ENCODE measurements at regions not wholly inside any gene's neighbourhood (a gene's known extent, or its start where the extent isn't known, plus 50 kb on each side); places are given as distances from the start of the nearest gene placed in this dataset.

DNA sequence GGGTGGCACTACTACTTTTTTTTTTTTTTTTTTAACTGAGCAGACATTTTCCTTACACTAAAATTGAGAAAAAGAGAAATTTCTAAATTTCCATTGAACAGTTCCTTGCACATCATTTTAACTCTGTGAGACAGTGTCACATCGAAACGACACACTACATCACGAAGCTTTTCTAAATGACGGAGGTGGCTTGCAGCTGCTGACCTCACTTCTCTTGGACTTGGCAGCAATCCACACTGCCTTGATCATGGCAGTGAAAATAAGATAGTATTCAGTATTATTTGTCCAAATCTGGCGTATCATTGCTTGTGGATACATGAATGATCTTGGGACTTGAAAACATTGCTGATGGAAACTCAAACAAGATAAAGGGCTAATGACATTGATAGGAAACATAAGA, 80.3 kb upstream of the CYYR1 start:
- no peak for DNase-seq (ENCODE audit: low read depth in 2 of 2)

DNA sequence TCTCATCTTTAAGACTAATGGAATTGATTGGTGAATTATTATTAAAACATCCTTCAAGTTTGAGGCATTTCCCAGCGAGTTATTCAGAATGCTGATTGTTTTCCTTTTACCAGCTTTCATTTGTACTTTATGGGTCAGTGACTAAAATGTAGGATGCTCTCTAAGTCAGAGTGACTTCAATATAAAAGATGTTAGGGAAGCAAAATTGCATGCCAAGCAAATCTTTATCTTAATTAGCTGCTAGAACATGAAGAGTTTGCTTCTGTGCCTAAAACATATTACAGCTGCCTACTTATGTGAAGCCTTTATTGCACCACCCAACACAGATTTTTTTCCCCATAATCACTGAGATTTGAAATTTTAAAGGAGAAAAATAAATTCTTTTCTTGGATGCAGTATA, 79.8 kb upstream of the CYYR1 start:
- DNase-seq (ENCODE audit: low read depth in 2 of 2), result no peak

- DNase-seq (ENCODE audit: low read depth in 2 of 2), result no peak
These were observed 68.0 kb upstream of the CYYR1 start for GRCh38 chr21:26641062-26641461.

GRCh38 chr21:26637201-26637745, 64.2 kb upstream of the CYYR1 start:
- DNase-seq (ENCODE audit: low read depth in 2 of 2), result no peak

DNA sequence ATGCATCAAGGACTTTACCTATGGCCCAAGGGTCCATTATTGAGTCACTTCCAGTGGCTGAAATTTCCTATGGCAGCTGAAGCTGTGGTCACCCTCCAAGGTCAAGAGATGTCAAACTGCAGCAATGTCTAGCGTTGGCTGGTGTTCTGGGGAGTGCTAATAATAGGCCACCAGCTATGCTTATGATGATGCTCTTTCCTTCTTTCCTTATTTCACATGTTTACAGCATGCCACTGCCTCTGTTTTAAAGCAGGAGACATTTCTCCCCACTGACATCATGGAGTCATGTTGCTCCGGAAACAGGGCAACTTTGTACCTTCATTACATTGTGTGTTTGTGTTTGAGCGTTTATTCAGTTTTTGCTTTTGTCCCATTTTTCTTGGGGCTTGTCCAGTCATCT, 62.6 kb upstream of the CYYR1 start:
- no peak for DNase-seq (ENCODE audit: low read depth in 2 of 2)

DNA sequence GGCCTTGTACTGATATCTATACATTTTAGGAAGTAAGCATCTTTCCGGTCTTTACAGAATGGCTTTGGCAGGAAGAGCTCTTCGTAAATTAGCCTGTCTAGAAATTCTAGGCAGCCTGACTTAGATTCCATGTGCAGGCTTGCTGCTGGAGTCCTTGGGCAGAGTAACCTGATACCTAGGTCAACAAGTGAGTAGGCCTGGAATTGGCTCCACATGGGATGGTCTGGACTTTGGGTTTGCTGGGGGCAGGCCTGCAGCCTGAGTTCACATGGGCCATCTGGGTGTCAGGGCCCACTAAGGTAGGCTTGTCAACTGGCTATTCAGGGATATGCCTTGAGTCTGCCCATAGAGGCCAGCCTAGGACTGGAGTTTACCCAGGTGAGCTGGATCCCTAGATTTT, 59.6 kb upstream of the CYYR1 start:
- no peak for DNase-seq (ENCODE audit: low read depth in 2 of 2)

DNA sequence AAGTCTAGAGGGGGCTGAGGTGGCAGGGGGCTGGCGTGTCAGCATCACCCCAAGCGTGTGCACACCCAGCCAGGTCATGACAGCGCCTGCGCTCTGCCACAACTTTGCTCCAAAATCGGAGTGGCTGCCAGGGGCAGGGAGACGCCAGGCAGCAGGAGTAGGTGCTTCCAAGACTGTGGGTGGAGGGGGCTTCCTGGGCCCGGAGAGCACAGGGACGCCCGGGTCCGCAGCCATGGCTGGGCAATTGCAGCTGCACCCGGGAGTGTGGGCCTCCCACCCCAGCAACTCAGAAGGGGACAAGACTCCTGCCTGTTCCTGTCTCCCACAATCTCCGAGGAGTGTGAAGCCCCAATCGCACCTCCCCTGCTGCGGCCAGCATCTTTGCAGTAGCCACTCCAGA, 53.1 kb upstream of the CYYR1 start:
- no peak for DNase-seq (ENCODE audit: low read depth in 2 of 2)

- no peak for DNase-seq (ENCODE audit: low read depth in 2 of 2)
These were observed 52.0 kb upstream of the CYYR1 start for GRCh38 chr21:26624983-26625519.

Data from stimulated activated CD8-positive, alpha-beta memory T cell treated with anti-CD3 and anti-CD28 coated beads, Interleukin-2, amount 100 ng/mL, for 48 hours (primary cell).